Spleen (tissue), 11 donors: ENCODE measurements at regions not wholly inside any gene's neighbourhood (a gene's known extent, or its start where the extent isn't known, plus 50 kb on each side); places are given as distances from the start of the nearest gene placed in this dataset.

Experiments
- DNase-seq: peaks from one replicate; pipeline ENCODE4 v3.0.0-alpha.2; 2020
- H3K27ac ChIP-seq, 8 donors: fragments of 200-600 bp; sonication (generic) in 7 of 8; 1 replicate in 4 of 8; 2 replicates in 4 of 8; pipeline versions ENCODE4 v1.5.0 to v1.8.0; 2016 to 2021; ENCODE audit warnings: inconsistent platforms in 4 of 8, mild to moderate bottlenecking in 4 of 8, moderate library complexity in 1 of 8
- H3K27me3 ChIP-seq, 7 donors: fragments of 200-600 bp; sonication (generic) in 6 of 7; replicated peaks in 1 of 7; 1 replicate in 4 of 7; 2 replicates in 3 of 7; pipeline versions ENCODE4 v1.5.0 to v1.8.0; 2016 to 2021; ENCODE audit warnings: inconsistent platforms in 3 of 7, mild to moderate bottlenecking in 1 of 7
- H3K36me3 ChIP-seq, 6 donors: fragments of 200-600 bp; sonication (generic) in 5 of 6; 1 replicate in 4 of 6; 2 replicates in 2 of 6; pipeline versions ENCODE4 v1.5.0 to v1.8.0; 2016 to 2021; ENCODE audit warnings: inconsistent platforms in 2 of 6
- H3K4me1 ChIP-seq, 6 donors: fragments of 200-600 bp; sonication (generic) in 5 of 6; 1 replicate in 3 of 6; 2 replicates in 3 of 6; pipeline versions ENCODE4 v1.5.0 to v1.8.0; 2016 to 2021; ENCODE audit warnings: inconsistent platforms in 3 of 6
- H3K4me3 ChIP-seq, 8 donors: fragments of 200-600 bp; sonication (generic) in 7 of 8; 1 replicate in 4 of 8; 2 replicates in 4 of 8; pipeline versions ENCODE4 v1.5.0 to v1.8.0; 2016 to 2021; ENCODE audit warnings: inconsistent platforms in 4 of 8, mild to moderate bottlenecking in 4 of 8, moderate library complexity in 2 of 8
- H3K9me3 ChIP-seq, 8 donors: fragments of 200-600 bp; sonication (generic) in 7 of 8; 1 replicate in 4 of 8; 2 replicates in 4 of 8; pipeline versions ENCODE4 v1.5.0 to v1.8.0; 2016 to 2021; ENCODE audit warnings: inconsistent platforms in 4 of 8
- CTCF ChIP-seq, 11 experiments: fragments of 200-600 bp in 7 of 11; fragments of 450-650 bp in 4 of 11; sonication (generic) in 4 of 11; IDR thresholded peaks in 8 of 11; conservative IDR thresholded peaks in 3 of 11; 1 replicate in 7 of 11; 2 replicates in 4 of 11; pipeline versions ENCODE4 v1.4.0 to v1.8.0; 2016 to 2021; ENCODE audit warnings: antibody characterized with exemption in 11 of 11, inconsistent platforms in 4 of 11, mild to moderate bottlenecking in 1 of 11
- POLR2A ChIP-seq, 3 donors: fragments of 450-650 bp; IDR thresholded peaks; one replicate each; pipeline ENCODE4 v1.5.1; 2017; ENCODE audit warnings: antibody characterized with exemption in 3 of 3, mild to moderate bottlenecking in 1 of 3
- POLR2AphosphoS5 ChIP-seq, 3 donors: sonication (generic); formaldehyde crosslinking; IDR thresholded peaks; one replicate each; pipeline ENCODE4 v1.5.1; 2017; ENCODE audit warnings: antibody characterized with exemption in 3 of 3
- WGBS, 5 donors: extraction: QIAGEN DNeasy Blood & Tissue Kit in 3 of 5; methylation state at CpG; one replicate each; pipeline versions ENCODE4 v1.1.5 to v1.1.7; 2013 to 2018; 5-methylcytosine and 5-hydroxymethylcytosine counted together
- intact Hi-C: fragments of 100-400 bp; cut with DNase I; formaldehyde crosslinking; loops from one replicate; pipeline ENCODE4 v1.15.0; 2023; ENCODE audit warnings: low total_unique reads
- donor health status: healthy with polysubstance abuse.
- donor health status: DM: no; HTN: no; CAD: no; lungs with moderate emphysema.
- donor health status: DM: no; HTN: no; CAD: no.
- donor health status: Bipolar disorder and iron deficiency.
- donor health status: healthy.
- donor health status: DM: no; HTN: no; CAD: no.
- donor health status: DM: yes; HTN: yes; CAD: no.

- Histone ChIP-seq H3K27ac (no peak overlapping the region), H3K9me3 (peaks cover 0 to 6% (median 0%) of the 10 kb centered on the region in 8 donors), H3K36me3 (no peaks in the 10 kb centered on the region), H3K27me3 (no peaks in the 10 kb centered on the region), H3K4me1 (no peaks in the 10 kb centered on the region), H3K4me3 (no peak overlapping the region)
- intact Hi-C loops, result no loop called here
- 83 to 100% (median 95%) methylated on average over 1 of the region's 1 CpG for WGBS, 5 donors
- no peak for DNase-seq
- no peak for TF ChIP-seq POLR2A (IDR thresholded peaks at IDR 0.05)
- TF ChIP-seq POLR2AphosphoS5 (IDR thresholded peaks at IDR 0.05), result no peak
- no peak for TF ChIP-seq CTCF (IDR thresholded peaks at IDR 0.05 in 8 of 11, conservative IDR thresholded peaks at IDR 0.05 in 3 of 11)
Measured at GRCh38 chr2:185663811-185664210, 74.8 kb upstream of the FSIP2 start.

- 86 to 96% (median 90%) methylated on average over 2 of the region's 2 CpGs for WGBS, 5 donors
- DNase-seq, result no peak
- Histone ChIP-seq H3K27ac (no peak overlapping the region), H3K9me3 (peaks cover 0 to 6% (median 0%) of the 10 kb centered on the region in 8 donors), H3K36me3 (no peaks in the 10 kb centered on the region), H3K4me3 (no peak overlapping the region), H3K4me1 (no peaks in the 10 kb centered on the region), H3K27me3 (no peaks in the 10 kb centered on the region)
- intact Hi-C loops, result no loop called here
- TF ChIP-seq POLR2A (IDR thresholded peaks at IDR 0.05), result no peak
Measured at GRCh38 chr2:185664384-185664783, 74.2 kb upstream of the FSIP2 start.

- no peak for DNase-seq
- TF ChIP-seq POLR2A (IDR thresholded peaks at IDR 0.05), result no peak
- TF ChIP-seq POLR2AphosphoS5 (IDR thresholded peaks at IDR 0.05), result no peak
- TF ChIP-seq CTCF (IDR thresholded peaks at IDR 0.05 in 8 of 11, conservative IDR thresholded peaks at IDR 0.05 in 3 of 11), result no peak
- Histone ChIP-seq H3K9me3 (peaks cover 0 to 6% (median 0%) of the 10 kb centered on the region in 8 donors), H3K36me3 (no peaks in the 10 kb centered on the region), H3K4me3 (no peak overlapping the region), H3K4me1 (no peaks in the 10 kb centered on the region), H3K27ac (no peak overlapping the region), H3K27me3 (no peaks in the 10 kb centered on the region)
- 70 to 84% (median 81%) methylated on average over 2 of the region's 2 CpGs for WGBS, 5 donors
- intact Hi-C loops, result no loop called here
Measured at GRCh38 chr2:185665251-185665814, 73.3 kb upstream of the FSIP2 start.

GRCh38 chr2:185667452-185667851, 71.2 kb upstream of the FSIP2 start:
- no peaks in the 10 kb centered on the region for H3K4me1 ChIP-seq
- no peak overlapping the region for H3K4me3 ChIP-seq
- TF ChIP-seq POLR2AphosphoS5 (IDR thresholded peaks at IDR 0.05) (no peak), CTCF (IDR thresholded peaks at IDR 0.05 in 8 of 11, conservative IDR thresholded peaks at IDR 0.05 in 3 of 11) (no peak), POLR2A (IDR thresholded peaks at IDR 0.05) (no peak)
- H3K36me3 ChIP-seq, result no peaks in the 10 kb centered on the region
- 86 to 99% (median 94%) methylated on average over 2 of the region's 2 CpGs for WGBS, 5 donors
- H3K9me3 ChIP-seq, result peaks cover 0 to 6% (median 0%) of the 10 kb centered on the region in 8 donors
- H3K27me3 ChIP-seq, result no peaks in the 10 kb centered on the region
- DNase-seq, result no peak
- H3K27ac ChIP-seq, result no peak overlapping the region
- intact Hi-C loops, result no loop called here

- H3K9me3 ChIP-seq, result peaks cover 0 to 6% (median 0%) of the 10 kb centered on the region in 8 donors
- H3K27ac ChIP-seq, result no peak overlapping the region
- H3K4me3 ChIP-seq, result no peak overlapping the region
- H3K36me3 ChIP-seq, result no peaks in the 10 kb centered on the region
- intact Hi-C loops, result no loop called here
- no peak for DNase-seq
- H3K4me1 ChIP-seq, result no peaks in the 10 kb centered on the region
- H3K27me3 ChIP-seq, result no peaks in the 10 kb centered on the region
- TF ChIP-seq POLR2AphosphoS5 (IDR thresholded peaks at IDR 0.05) (no peak), CTCF (IDR thresholded peaks at IDR 0.05 in 8 of 11, conservative IDR thresholded peaks at IDR 0.05 in 3 of 11) (no peak), POLR2A (IDR thresholded peaks at IDR 0.05) (no peak)
Measured at GRCh38 chr2:185668710-185669109, 69.9 kb upstream of the FSIP2 start.
